ENCODE measurements at regions not wholly inside any gene's neighbourhood (a gene's known extent, or its start where the extent isn't known, plus 50 kb on each side); places are given as distances from the start of the nearest gene placed in this dataset.
"Not testable (repeated sequence)": the region's sequence is repeated elsewhere in the genome, so short reads cannot be mapped to it uniquely, and the experiment has no call there.

DNA sequence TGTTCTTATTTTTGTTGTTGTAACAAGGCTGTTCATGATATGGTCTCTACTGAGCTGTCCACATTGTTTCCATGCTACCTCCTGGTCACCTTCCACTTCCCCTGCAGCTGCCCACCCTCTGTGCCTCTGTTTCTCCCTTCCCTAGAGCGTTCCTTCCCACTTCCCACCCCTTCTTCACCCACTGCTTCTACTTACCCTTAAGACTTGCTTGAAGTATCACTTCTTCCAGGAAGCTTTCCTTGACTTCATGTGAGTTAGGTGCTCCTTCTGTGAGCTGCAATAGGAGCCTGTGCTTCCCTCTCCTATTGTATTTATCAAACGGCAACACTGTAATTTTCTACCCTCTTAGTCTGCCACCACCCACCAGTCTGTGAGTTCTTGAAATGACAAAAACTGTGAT lies 286.8 kb upstream of the AMIGO2 start:
- Histone ChIP-seq H3K9me3 (replicated peaks in 1 of 2; ENCODE audit: control insufficient read depth in 1 of 2, insufficient read depth in 1 of 2, low read length in 2 of 2) (no peaks in the 10 kb centered on the region), H3K4me1 (ENCODE audit: control insufficient read depth in 1 of 2, insufficient read depth in 2 of 2, low read length in 2 of 2) (peaks cover 1 to 2% of the 10 kb centered on the region in 2 donors), H3K27me3 (ENCODE audit: control insufficient read depth in 2 of 2, insufficient read depth in 2 of 2, low read length in 2 of 2) (no peaks in the 10 kb centered on the region), H3K4me2 (replicated peaks; ENCODE audit: extremely low read depth, low read length, poor library complexity, severe bottlenecking) (no peak overlapping the region), H3K27ac (ENCODE audit: low read depth in 1 of 2, low read length in 2 of 2) (no peak overlapping the region), H3K4me3 (replicated peaks in 1 of 3; ENCODE audit: low read depth in 2 of 3, low read length in 3 of 3) (no peak overlapping the region), H3K79me2 (ENCODE audit: insufficient read depth, low read length) (no peaks in the 10 kb centered on the region), H2AFZ (ENCODE audit: insufficient read depth, low read depth, low read length, poor library complexity, severe bottlenecking) (no peak overlapping the region), H3K9ac (ENCODE audit: insufficient read depth, low read length, poor library complexity, severe bottlenecking) (no peak overlapping the region), H4K20me1 (ENCODE audit: insufficient read depth, low read length) (no peaks in the 10 kb centered on the region), H3K36me3 (replicated peaks in 1 of 2; ENCODE audit: control insufficient read depth in 1 of 2, insufficient read depth in 2 of 2, low read length in 2 of 2) (no peaks in the 10 kb centered on the region)
- no peak for DNase-seq
- intact Hi-C loops (cut with micrococcal nuclease) = no loop called here
- Mint-ChIP-seq H3K9me3 (peaks cover 0 to 2% (median 0%) of the 10 kb centered on the region in 7 donors), H3K27ac (no peak overlapping the region), H3K4me1 (peaks cover 8% of the 10 kb centered on the region), H3K36me3 (peaks cover 0 to 3% of the 10 kb centered on the region in 2 donors), H3K27me3 (ENCODE audit: low read depth in 3 of 3) (peaks cover 0 to 5% (median 2%) of the 10 kb centered on the region in 3 donors), H3K4me3 (no peak overlapping the region)
- TF ChIP-seq, protein P1, sequence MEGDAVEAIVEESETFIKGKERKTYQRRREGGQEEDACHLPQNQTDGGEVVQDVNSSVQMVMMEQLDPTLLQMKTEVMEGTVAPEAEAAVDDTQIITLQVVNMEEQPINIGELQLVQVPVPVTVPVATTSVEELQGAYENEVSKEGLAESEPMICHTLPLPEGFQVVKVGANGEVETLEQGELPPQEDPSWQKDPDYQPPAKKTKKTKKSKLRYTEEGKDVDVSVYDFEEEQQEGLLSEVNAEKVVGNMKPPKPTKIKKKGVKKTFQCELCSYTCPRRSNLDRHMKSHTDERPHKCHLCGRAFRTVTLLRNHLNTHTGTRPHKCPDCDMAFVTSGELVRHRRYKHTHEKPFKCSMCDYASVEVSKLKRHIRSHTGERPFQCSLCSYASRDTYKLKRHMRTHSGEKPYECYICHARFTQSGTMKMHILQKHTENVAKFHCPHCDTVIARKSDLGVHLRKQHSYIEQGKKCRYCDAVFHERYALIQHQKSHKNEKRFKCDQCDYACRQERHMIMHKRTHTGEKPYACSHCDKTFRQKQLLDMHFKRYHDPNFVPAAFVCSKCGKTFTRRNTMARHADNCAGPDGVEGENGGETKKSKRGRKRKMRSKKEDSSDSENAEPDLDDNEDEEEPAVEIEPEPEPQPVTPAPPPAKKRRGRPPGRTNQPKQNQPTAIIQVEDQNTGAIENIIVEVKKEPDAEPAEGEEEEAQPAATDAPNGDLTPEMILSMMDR (IDR thresholded peaks at IDR 0.05) = no peak
- WGBS (ENCODE audit: insufficient coverage) = 100% methylated on average over 1 of the region's 2 CpGs

GRCh38 chr12:47366157-47366556 lies 286.4 kb upstream of the AMIGO2 start:
- Histone ChIP-seq H3K79me2 (ENCODE audit: insufficient read depth, low read length) (no peaks in the 10 kb centered on the region), H3K27me3 (ENCODE audit: control insufficient read depth in 2 of 2, insufficient read depth in 2 of 2, low read length in 2 of 2) (no peaks in the 10 kb centered on the region), H2AFZ (ENCODE audit: insufficient read depth, low read depth, low read length, poor library complexity, severe bottlenecking) (no peak overlapping the region), H3K4me3 (replicated peaks in 1 of 3; ENCODE audit: low read depth in 2 of 3, low read length in 3 of 3) (no peak overlapping the region), H3K4me2 (replicated peaks; ENCODE audit: extremely low read depth, low read length, poor library complexity, severe bottlenecking) (no peak overlapping the region), H3K27ac (ENCODE audit: low read depth in 1 of 2, low read length in 2 of 2) (no peak overlapping the region), H3K9me3 (replicated peaks in 1 of 2; ENCODE audit: control insufficient read depth in 1 of 2, insufficient read depth in 1 of 2, low read length in 2 of 2) (no peaks in the 10 kb centered on the region), H3K9ac (ENCODE audit: insufficient read depth, low read length, poor library complexity, severe bottlenecking) (no peak overlapping the region), H3K4me1 (ENCODE audit: control insufficient read depth in 1 of 2, insufficient read depth in 2 of 2, low read length in 2 of 2) (peaks cover 6% of the 10 kb centered on the region in 2 donors), H4K20me1 (ENCODE audit: insufficient read depth, low read length) (no peaks in the 10 kb centered on the region), H3K36me3 (replicated peaks in 1 of 2; ENCODE audit: control insufficient read depth in 1 of 2, insufficient read depth in 2 of 2, low read length in 2 of 2) (no peaks in the 10 kb centered on the region)
- no peak for DNase-seq
- H3K27me3 Mint-ChIP-seq (ENCODE audit: low read depth in 3 of 3) = peaks cover 0 to 3% (median 2%) of the 10 kb centered on the region in 3 donors
- TF ChIP-seq, protein P1 (IDR thresholded peaks at IDR 0.05) = no peak
- H3K4me1 Mint-ChIP-seq = peaks cover 12% of the 10 kb centered on the region
- no peak overlapping the region for H3K4me3 Mint-ChIP-seq
- H3K27ac Mint-ChIP-seq = no peak overlapping the region
- intact Hi-C loops (cut with micrococcal nuclease) = no loop called here
- peaks cover 0 to 2% (median 0%) of the 10 kb centered on the region in 7 donors for H3K9me3 Mint-ChIP-seq
- WGBS (ENCODE audit: insufficient coverage) = no CpG with 5 or more reads among the region's 2 CpGs
- peaks cover 0 to 3% of the 10 kb centered on the region in 2 donors for H3K36me3 Mint-ChIP-seq

DNA sequence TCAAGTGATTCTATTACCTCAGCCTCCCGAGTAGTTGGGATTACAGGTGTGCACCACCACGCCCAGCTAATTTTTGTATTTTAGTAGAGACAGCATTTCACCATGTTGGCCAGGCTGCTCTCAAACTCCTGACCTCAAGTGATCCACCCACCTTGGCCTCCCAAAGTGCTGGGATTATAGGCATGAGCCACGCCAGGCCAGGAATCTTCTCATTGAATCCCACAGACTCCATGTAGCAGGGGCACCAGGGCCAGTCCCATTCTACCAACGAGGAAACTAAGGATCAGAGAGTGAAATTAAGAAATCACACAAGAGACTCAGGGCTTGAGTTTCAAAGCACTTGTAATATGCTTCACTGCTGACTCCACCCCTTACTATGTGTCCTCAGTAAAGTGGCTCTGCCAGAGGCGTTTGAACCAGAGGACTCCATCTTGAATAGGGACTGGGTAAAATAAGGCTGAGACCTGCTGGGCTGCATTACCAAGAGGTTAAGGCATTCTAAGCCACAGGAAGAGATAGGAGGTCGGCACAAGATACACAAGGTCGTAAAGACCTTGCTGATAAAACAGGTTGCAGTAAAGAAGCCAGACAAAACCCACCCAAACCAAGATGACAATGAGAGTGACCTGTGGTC lies 285.8 kb upstream of the AMIGO2 start:
- H3K4me3 ChIP-seq (replicated peaks in 1 of 3; ENCODE audit: low read depth in 2 of 3, low read length in 3 of 3); H3K9me3 ChIP-seq (replicated peaks in 1 of 2; ENCODE audit: control insufficient read depth in 1 of 2, insufficient read depth in 1 of 2, low read length in 2 of 2); H3K9me3 Mint-ChIP-seq; H4K20me1 ChIP-seq (ENCODE audit: insufficient read depth, low read length); H3K27me3 ChIP-seq (ENCODE audit: control insufficient read depth in 2 of 2, insufficient read depth in 2 of 2, low read length in 2 of 2); H3K79me2 ChIP-seq (ENCODE audit: insufficient read depth, low read length); H3K27ac ChIP-seq (ENCODE audit: low read depth in 1 of 2, low read length in 2 of 2); DNase-seq; H3K27me3 Mint-ChIP-seq (ENCODE audit: low read depth in 3 of 3); H2AFZ ChIP-seq (ENCODE audit: insufficient read depth, low read depth, low read length, poor library complexity, severe bottlenecking); H3K4me3 Mint-ChIP-seq; H3K9ac ChIP-seq (ENCODE audit: insufficient read depth, low read length, poor library complexity, severe bottlenecking); H3K36me3 ChIP-seq (replicated peaks in 1 of 2; ENCODE audit: control insufficient read depth in 1 of 2, insufficient read depth in 2 of 2, low read length in 2 of 2); H3K36me3 Mint-ChIP-seq; H3K4me2 ChIP-seq (replicated peaks; ENCODE audit: extremely low read depth, low read length, poor library complexity, severe bottlenecking); intact Hi-C loops (cut with micrococcal nuclease): not testable (repeated sequence)
- Mint-ChIP-seq H3K27ac (peak overlapping the region in 1 of 7 donors; percentile 7), H3K4me1 (peaks cover 18% of the 10 kb centered on the region)
- H3K4me1 ChIP-seq (ENCODE audit: control insufficient read depth in 1 of 2, insufficient read depth in 2 of 2, low read length in 2 of 2) = peaks cover 12% of the 10 kb centered on the region in 2 donors
- 94% methylated on average over 2 of the region's 7 CpGs for WGBS (ENCODE audit: insufficient coverage)

Data from CD14-positive monocyte (primary cell).